ENCODE measurements at regions not wholly inside any gene's neighbourhood (a gene's known extent, or its start where the extent isn't known, plus 50 kb on each side); places are given as distances from the start of the nearest gene placed in this dataset.

DNA sequence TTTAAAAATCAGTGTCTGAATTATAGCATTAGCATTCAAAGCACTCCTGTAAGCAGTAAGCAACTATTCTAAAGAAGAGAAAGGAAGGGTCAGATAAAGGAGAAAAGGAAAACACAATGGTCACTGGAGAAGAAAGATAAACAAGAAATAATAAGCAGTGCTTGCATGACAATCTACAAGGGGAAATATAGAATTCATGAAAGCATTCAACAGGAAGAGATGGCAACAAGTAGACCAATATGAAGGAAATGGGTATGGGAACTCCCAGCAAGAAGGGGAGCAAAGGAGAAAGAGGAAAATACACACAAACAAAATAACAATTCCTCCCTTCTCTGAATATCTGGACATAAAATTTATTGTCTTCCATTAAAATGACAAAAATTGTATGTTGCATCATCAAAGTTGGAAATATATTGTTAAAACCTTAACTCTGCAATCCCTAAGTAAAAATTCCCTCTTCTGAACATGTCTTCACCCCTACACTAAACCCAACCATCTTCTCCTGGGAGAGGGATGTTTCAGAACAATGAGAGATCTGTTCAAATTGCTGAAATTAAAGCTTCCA lies 206.3 kb upstream of the SAMSN1 start:
- TF ChIP-seq, protein P1, sequence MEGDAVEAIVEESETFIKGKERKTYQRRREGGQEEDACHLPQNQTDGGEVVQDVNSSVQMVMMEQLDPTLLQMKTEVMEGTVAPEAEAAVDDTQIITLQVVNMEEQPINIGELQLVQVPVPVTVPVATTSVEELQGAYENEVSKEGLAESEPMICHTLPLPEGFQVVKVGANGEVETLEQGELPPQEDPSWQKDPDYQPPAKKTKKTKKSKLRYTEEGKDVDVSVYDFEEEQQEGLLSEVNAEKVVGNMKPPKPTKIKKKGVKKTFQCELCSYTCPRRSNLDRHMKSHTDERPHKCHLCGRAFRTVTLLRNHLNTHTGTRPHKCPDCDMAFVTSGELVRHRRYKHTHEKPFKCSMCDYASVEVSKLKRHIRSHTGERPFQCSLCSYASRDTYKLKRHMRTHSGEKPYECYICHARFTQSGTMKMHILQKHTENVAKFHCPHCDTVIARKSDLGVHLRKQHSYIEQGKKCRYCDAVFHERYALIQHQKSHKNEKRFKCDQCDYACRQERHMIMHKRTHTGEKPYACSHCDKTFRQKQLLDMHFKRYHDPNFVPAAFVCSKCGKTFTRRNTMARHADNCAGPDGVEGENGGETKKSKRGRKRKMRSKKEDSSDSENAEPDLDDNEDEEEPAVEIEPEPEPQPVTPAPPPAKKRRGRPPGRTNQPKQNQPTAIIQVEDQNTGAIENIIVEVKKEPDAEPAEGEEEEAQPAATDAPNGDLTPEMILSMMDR (IDR thresholded peaks at IDR 0.05; ENCODE audit: insufficient read depth, low read depth, low read length) = no peak
- TF ChIP-seq EZH2 (IDR thresholded peaks at IDR 0.05; ENCODE audit: insufficient read depth, low read length) = no peak

All from astrocyte (in vitro differentiated cells and primary cell).